H1 (cell line): ENCODE measurements at regions not wholly inside any gene's neighbourhood (a gene's known extent, or its start where the extent isn't known, plus 50 kb on each side); places are given as distances from the start of the nearest gene placed in this dataset.

ENCODE experiments used
- CBX8 ChIP-seq: fragments of 300-800, 300-1000 bp; sonication (generic); IDR thresholded peaks from 2 replicates; pipeline ENCODE4 v1.7.1; 2016; ENCODE audit warnings: low read depth, low read length, borderline replicate concordance
- GABPA ChIP-seq: IDR thresholded peaks from 2 replicates; pipeline ENCODE4 v1.6.1; 2011; ENCODE audit warnings: mild to moderate bottlenecking, low read length, moderate library complexity, borderline replicate concordance; ENCODE audit not compliant: insufficient read depth
- SAP30 ChIP-seq: fragments of 300-600 bp; sonication (generic); IDR thresholded peaks from 2 replicates; pipeline ENCODE4 v1.7.1; 2012; ENCODE audit warnings: low read length, moderate library complexity, mild to moderate bottlenecking, inconsistent platforms; ENCODE audit not compliant: insufficient read depth, insufficient replicate concordance

DNA sequence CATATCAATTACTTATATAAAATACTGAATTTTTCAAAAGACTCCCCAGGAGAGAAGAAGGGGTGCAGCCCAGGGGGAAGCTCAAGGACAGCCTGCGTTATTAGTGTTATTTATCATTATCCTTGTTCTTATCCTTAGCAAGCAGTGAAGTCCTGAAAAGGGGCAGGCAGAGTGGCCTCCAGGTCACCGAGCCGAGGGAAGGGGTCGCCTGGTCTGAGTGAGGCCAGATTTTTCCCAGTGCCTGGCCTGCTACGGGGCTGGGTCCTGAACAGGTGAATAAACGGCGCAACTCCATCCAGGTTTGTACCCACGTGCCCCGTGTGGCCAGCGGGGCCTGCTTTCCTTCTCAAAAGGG, 123.7 kb downstream of the BRD1 start (continued):
- no peak for TF ChIP-seq GABPA
- no peak for TF ChIP-seq CBX8
- no peak for TF ChIP-seq SAP30
